Small intestine (tissue), 7 donors: ENCODE measurements at regions not wholly inside any gene's neighbourhood (a gene's known extent, or its start where the extent isn't known, plus 50 kb on each side); places are given as distances from the start of the nearest gene placed in this dataset.

ENCODE experiments used
- DNase-seq, 2 donors: peaks; one replicate each; pipeline versions ENCODE4 v3.0.0 to v3.0.0-alpha.2; 2013
- FAIRE-seq: peaks from 2 replicates; lab custom pipeline; 2012; peaks lifted over from hg19 to GRCh38; lab: Jason Lieb, UNC
- H3K27ac ChIP-seq, 3 donors: one replicate each; pipeline ENCODE4 v1.5.1; 2013; ENCODE audit warnings: low read length in 2 of 3, mild to moderate bottlenecking in 2 of 3, control low read depth in 1 of 3, inconsistent platforms in 1 of 3, low read depth in 1 of 3, moderate library complexity in 1 of 3
- H3K27me3 ChIP-seq, 3 donors: one replicate each; pipeline ENCODE4 v1.6.1; 2013; ENCODE audit warnings: low read length in 3 of 3, inconsistent platforms in 1 of 3; ENCODE audit not compliant: control insufficient read depth in 3 of 3, insufficient read depth in 3 of 3
- H3K36me3 ChIP-seq, 3 donors: one replicate each; pipeline ENCODE4 v1.6.1; 2013; ENCODE audit warnings: low read length in 3 of 3, inconsistent platforms in 1 of 3, low read depth in 1 of 3, mild to moderate bottlenecking in 1 of 3, moderate library complexity in 1 of 3; ENCODE audit not compliant: control insufficient read depth in 3 of 3, insufficient read depth in 2 of 3
- H3K4me1 ChIP-seq, 3 donors: one replicate each; pipeline ENCODE4 v1.6.1; 2013; ENCODE audit warnings: low read length in 2 of 3, inconsistent platforms in 1 of 3, low read depth in 1 of 3, mild to moderate bottlenecking in 1 of 3, moderate library complexity in 1 of 3; ENCODE audit not compliant: control insufficient read depth in 3 of 3, insufficient read depth in 2 of 3
- H3K4me3 ChIP-seq, 3 donors: one replicate each; pipeline ENCODE4 v1.5.1; 2013; ENCODE audit warnings: low read length in 3 of 3, control low read depth in 1 of 3, inconsistent platforms in 1 of 3, low read depth in 1 of 3, mild to moderate bottlenecking in 1 of 3, moderate library complexity in 1 of 3
- H3K9me3 ChIP-seq, 2 donors: one replicate each; pipeline ENCODE4 v1.6.1; 2013; ENCODE audit warnings: low read depth in 1 of 2, low read length in 1 of 2; ENCODE audit not compliant: control insufficient read depth in 2 of 2, insufficient read depth in 1 of 2
- WGBS, 3 donors: extraction: QIAGEN DNeasy Blood & Tissue Kit; methylation state at CpG; one replicate each; pipeline ENCODE4 v1.1.7; 2013; 5-methylcytosine and 5-hydroxymethylcytosine counted together
- donor health status: healthy with polysubstance abuse.
- donor health status: control.
- donor health status: control.
- donor health status: Bipolar disorder and iron deficiency.
- donor health status: healthy.

DNA sequence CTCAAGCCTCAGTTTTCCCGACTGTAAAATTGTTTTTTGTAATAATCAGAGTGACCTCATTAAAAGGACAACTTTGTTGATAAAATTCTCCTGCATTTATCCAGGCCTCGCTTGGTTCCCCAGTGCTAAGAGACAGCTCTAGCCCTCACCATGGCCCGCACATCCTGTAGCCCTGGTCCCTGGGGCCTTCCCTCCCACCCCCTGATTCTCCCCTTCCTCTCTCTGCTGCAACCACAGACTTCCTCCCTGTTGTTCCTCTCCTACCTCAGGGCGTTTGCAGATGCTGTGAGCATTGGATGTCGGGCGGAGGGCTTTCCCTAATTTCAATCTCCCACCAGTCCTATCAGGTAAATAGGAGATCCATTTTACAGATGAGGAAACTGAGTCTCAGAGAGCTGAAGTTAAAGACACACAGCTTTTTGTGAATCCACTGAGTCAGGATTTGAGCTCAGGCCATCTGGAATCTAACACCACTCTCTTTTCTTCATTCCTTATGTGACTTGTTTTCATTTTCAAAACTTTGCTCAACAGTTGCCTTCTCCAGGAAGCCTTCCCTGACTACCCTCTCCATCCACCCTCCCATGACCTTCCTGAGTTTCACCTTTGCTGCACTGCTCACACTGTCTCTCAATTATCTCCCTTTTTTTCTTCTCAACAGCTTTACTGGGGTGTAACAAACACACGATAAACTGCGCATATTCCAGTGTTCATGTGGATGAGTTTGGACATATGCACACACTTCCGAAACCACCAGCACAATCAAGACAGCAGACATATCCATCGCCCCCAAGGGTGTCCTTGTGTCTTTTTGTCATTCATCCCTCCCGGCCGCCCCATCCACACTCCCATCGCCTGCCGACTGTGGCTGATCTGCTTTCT lies 107.1 kb downstream of the CEBPB start:
- Histone ChIP-seq H3K36me3 (no peaks in the 10 kb centered on the region), H3K27me3 (no peaks in the 10 kb centered on the region), H3K27ac (peak overlapping the region in 1 of 3 donors; percentile 55), H3K4me3 (no peak overlapping the region), H3K9me3 (no peaks in the 10 kb centered on the region), H3K4me1 (peaks cover 0 to 12% (median 2%) of the 10 kb centered on the region in 3 donors)
- no peak for DNase-seq
- FAIRE-seq = no peak
- WGBS, 3 donors = 76 to 82% (median 76%) methylated on average over 14 of the region's 14 CpGs

DNA sequence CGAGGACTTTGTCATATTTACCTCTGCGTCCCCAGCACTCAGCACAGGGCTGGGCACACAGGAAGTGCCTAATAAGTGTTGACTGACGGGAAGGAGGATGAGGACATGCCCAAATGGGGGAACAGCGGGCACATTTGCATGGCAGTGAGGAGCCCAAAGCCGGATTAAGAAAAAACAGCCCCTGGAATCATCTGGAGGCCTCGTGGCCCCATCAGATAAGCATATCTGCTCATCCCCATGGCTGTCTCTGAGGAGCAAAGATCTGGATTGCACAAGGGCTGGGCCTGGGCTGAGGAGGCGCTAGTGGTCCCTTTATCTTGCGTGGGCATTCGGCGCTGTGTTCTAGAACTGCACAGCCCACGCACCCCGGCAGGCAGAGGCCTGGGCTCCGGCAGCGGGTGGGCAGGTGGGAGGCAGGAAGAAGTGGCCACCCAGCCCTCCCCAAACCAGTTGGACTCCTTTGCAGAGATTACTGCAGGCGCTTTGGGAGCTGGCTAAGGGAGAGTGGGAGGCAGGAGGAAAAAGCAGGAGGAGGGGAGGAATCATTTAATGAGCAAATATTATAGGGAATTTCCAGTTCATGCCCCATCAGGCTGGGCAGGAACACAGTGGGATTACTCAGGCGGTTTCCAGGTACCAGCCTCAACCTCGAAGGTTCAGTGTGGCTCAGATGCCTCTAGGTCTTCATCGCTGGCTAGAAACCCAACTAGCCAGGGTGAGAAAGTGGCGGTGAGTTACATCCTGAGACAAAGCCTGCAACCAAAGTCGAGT lies 108.1 kb downstream of the CEBPB start:
- 84 to 87% (median 86%) methylated on average over 20 of the region's 20 CpGs for WGBS, 3 donors
- Histone ChIP-seq H3K4me3 (no peak overlapping the region), H3K9me3 (no peaks in the 10 kb centered on the region), H3K27ac (no peak overlapping the region), H3K4me1 (peaks cover 0 to 11% (median 2%) of the 10 kb centered on the region in 3 donors), H3K36me3 (no peaks in the 10 kb centered on the region), H3K27me3 (no peaks in the 10 kb centered on the region)
- no peak for DNase-seq
- no peak for FAIRE-seq

DNA sequence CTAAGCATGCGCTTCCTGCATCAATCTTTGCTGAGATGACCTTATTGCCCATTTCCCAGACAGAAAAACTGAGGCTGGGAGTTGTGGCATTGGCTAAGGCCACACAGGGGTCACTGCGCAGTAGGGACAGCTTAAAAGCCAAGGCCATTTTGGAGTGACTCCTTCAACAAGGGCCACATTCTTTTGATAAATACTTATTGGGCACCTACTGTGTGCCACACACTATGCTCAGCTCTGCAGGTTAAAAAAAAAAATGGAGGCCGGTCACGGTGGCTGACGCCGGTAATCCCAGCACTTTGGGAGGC lies 108.6 kb downstream of the CEBPB start:
- no peak overlapping the region for H3K27ac ChIP-seq
- H3K4me3 ChIP-seq = no peak overlapping the region
- DNase-seq = no peak
- no peaks in the 10 kb centered on the region for H3K36me3 ChIP-seq
- 94 to 96% (median 96%) methylated on average over 6 of the region's 6 CpGs for WGBS, 3 donors
- H3K9me3 ChIP-seq = no peaks in the 10 kb centered on the region
- H3K27me3 ChIP-seq = no peaks in the 10 kb centered on the region
- H3K4me1 ChIP-seq = peaks cover 0 to 16% (median 2%) of the 10 kb centered on the region in 3 donors
- no peak for FAIRE-seq

DNA sequence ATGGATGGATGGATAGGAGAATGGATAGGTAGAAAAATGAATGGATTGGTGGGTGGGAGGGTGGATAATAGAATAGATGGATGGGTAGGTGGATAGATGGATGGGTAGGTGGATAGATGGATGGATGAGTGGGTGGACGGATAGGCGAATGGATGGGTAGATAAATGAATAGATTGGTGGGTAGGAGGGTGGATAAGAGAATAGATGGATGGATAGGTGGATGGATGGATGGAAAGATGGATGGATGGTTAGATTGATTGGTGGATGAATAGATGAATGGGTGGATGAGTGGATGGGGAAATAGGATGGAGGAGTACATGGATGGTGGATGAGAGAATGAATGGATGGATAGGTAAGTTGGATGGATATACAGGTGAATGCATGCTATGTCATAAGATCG lies 110.5 kb downstream of the CEBPB start:
- FAIRE-seq = no peak
- H3K4me1 ChIP-seq = peaks cover 2 to 33% (median 5%) of the 10 kb centered on the region in 3 donors
- 89 to 91% (median 91%) methylated on average over 3 of the region's 3 CpGs for WGBS, 3 donors

DNA sequence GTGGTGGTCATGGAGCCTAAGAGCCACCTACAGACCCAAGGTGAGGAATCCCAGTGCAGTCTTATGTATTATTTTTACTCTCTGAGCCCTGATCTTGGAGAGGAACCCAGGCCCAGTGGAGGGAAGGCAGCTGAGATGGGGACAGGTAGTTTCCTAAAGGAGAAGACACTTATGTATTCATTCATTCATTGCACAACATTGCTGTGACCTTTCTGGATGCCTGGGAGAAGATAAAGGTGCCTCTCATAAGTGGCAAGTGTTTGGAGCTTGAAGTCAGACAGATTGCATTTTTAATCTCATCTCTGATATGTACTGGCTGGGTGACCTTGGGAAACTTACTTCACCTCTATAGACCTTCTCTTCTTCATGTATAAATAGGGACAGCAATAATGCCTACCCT lies 111.1 kb downstream of the CEBPB start:
- Histone ChIP-seq H3K36me3 (no peaks in the 10 kb centered on the region), H3K27ac (no peak overlapping the region), H3K27me3 (no peaks in the 10 kb centered on the region), H3K9me3 (no peaks in the 10 kb centered on the region), H3K4me1 (peaks cover 7 to 38% (median 10%) of the 10 kb centered on the region in 3 donors), H3K4me3 (no peak overlapping the region)
- no peak for DNase-seq
- no peak for FAIRE-seq

More for the DNA sequence above, 110.5 kb downstream of the CEBPB start:
- DNase-seq = no peak
- H3K27me3 ChIP-seq = no peaks in the 10 kb centered on the region
- H3K27ac ChIP-seq = no peak overlapping the region
- no peak overlapping the region for H3K4me3 ChIP-seq
- H3K36me3 ChIP-seq = no peaks in the 10 kb centered on the region
- H3K9me3 ChIP-seq = no peaks in the 10 kb centered on the region

DNA sequence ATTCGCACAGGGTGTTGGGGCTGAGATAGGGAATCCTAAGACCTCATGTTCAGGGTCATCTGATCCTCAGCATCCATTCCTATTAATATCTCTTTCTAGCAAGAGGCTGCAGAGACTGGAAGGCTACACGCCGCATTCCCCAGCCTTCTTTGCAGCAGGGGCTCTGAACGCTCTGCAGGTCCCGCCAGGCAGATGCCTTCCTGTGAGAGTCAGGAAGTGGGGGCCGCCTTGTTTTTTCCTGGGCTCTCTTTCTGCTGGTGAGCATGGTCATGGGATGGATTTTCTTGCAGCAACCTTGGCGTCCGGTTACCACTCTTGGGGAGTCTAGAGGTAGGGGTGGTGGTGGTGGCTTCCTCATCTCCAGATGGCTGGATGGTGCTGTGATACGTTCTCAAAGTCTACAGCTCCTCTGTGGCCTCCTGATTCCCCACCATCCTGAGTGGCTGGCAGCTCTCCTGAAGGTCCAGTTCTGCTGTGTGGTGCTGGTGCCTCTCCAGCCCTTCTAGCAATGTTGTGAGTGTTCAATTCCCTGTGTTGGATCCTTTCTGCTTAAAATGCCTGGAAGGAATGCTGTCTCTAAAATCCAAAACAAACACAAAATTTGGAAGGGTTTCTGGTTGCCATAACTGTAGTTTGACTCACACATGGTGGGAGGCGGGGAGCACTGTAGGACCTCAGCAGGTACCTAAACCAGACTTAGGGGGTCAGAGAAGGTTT lies 111.9 kb downstream of the CEBPB start:
- Histone ChIP-seq H3K27ac (peak overlapping the region in 1 of 3 donors; percentile 59), H3K36me3 (no peaks in the 10 kb centered on the region), H3K4me1 (peaks cover 11 to 40% (median 12%) of the 10 kb centered on the region in 3 donors), H3K9me3 (no peaks in the 10 kb centered on the region), H3K27me3 (no peaks in the 10 kb centered on the region), H3K4me3 (no peak overlapping the region)
- FAIRE-seq (no peak), DNase-seq (no peak)
- WGBS, 3 donors = 72 to 88% (median 78%) methylated on average over 10 of the region's 10 CpGs

DNA sequence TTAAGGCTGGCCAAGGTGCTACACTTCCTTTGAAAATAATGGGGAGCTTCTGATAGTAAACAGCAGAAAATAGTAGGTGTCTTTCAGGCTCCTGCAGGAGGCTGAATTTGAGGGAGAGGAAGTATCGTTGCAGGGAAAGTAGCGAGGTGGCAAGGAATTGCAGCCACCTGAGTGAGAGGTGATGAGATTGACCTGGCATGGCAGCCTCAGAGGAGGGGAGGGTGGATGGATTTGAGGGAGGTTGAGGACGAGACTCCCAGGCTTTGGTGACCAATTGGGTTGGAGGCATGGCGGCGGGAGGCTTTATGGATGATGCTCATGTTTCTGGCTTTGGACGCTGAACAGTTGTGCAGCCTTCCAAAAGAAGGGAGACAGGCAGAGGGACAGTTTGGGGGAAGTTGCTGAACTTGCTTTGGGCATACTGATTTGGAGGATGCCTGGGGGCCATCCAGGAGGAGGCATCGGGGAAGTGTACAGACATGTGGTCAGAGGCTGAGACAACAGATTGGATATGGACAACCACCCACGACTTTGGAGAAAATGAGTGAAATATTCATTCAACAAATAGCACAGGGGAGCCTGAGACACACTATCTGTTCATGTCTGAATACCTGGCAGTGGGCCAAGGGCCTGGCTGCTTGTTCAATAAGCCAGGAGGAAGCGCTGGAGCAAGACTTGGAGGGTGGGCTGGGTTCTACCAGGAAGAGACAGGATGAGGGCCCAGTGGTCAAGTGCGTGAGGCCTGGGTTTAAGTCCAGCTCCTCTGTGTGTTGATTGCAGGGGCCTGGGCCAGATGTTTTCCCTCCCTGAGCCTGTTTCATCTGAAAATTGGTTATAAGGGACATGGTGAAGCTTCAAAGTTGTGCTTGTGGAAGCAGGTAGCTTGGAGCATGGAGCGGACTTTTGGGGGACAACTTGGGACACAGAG lies 113.2 kb downstream of the CEBPB start:
- Histone ChIP-seq H3K36me3 (no peaks in the 10 kb centered on the region), H3K27me3 (no peaks in the 10 kb centered on the region), H3K27ac (peak overlapping the region in 2 of 3 donors; percentile 89 to 91), H3K4me1 (peaks cover 11 to 45% (median 12%) of the 10 kb centered on the region in 3 donors), H3K4me3 (no peak overlapping the region), H3K9me3 (no peaks in the 10 kb centered on the region)
- FAIRE-seq = no peak
- DNase-seq = peak; percentile 83 to 87
- 45 to 64% (median 55%) methylated on average over 11 of the region's 11 CpGs for WGBS, 3 donors
